ENCODE measurements at regions not wholly inside any gene's neighbourhood (a gene's known extent, or its start where the extent isn't known, plus 50 kb on each side); places are given as distances from the start of the nearest gene placed in this dataset.

DNA sequence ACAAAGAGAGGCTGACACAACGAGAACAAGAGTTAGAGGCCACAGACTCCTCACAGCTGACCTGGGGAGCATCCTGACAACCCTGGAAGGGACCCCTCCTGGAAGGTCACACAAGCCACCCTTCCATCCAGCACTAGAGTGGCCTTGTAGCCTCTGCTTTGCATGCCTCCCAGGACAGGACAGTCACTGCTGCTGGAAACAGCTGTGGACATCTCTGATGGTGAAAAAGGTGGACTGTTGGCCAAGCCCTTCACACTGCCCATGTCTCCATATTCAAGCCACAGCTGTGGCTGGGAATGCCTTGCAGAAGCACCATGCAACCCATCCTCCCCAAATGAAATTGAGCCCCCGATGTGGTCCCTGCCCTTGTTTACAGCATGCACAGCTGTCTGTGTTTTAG, 102.1 kb upstream of the SRSF6 start:
- TF ChIP-seq, protein P1, sequence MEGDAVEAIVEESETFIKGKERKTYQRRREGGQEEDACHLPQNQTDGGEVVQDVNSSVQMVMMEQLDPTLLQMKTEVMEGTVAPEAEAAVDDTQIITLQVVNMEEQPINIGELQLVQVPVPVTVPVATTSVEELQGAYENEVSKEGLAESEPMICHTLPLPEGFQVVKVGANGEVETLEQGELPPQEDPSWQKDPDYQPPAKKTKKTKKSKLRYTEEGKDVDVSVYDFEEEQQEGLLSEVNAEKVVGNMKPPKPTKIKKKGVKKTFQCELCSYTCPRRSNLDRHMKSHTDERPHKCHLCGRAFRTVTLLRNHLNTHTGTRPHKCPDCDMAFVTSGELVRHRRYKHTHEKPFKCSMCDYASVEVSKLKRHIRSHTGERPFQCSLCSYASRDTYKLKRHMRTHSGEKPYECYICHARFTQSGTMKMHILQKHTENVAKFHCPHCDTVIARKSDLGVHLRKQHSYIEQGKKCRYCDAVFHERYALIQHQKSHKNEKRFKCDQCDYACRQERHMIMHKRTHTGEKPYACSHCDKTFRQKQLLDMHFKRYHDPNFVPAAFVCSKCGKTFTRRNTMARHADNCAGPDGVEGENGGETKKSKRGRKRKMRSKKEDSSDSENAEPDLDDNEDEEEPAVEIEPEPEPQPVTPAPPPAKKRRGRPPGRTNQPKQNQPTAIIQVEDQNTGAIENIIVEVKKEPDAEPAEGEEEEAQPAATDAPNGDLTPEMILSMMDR (IDR thresholded peaks at IDR 0.05; ENCODE audit: poor library complexity, severe bottlenecking): no peak
- no peak for TF ChIP-seq TAF1 (IDR thresholded peaks at IDR 0.05; ENCODE audit: low read depth)
- no peak for TF ChIP-seq POLR2AphosphoS5 (IDR thresholded peaks at IDR 0.05)
- TF ChIP-seq, protein P2, sequence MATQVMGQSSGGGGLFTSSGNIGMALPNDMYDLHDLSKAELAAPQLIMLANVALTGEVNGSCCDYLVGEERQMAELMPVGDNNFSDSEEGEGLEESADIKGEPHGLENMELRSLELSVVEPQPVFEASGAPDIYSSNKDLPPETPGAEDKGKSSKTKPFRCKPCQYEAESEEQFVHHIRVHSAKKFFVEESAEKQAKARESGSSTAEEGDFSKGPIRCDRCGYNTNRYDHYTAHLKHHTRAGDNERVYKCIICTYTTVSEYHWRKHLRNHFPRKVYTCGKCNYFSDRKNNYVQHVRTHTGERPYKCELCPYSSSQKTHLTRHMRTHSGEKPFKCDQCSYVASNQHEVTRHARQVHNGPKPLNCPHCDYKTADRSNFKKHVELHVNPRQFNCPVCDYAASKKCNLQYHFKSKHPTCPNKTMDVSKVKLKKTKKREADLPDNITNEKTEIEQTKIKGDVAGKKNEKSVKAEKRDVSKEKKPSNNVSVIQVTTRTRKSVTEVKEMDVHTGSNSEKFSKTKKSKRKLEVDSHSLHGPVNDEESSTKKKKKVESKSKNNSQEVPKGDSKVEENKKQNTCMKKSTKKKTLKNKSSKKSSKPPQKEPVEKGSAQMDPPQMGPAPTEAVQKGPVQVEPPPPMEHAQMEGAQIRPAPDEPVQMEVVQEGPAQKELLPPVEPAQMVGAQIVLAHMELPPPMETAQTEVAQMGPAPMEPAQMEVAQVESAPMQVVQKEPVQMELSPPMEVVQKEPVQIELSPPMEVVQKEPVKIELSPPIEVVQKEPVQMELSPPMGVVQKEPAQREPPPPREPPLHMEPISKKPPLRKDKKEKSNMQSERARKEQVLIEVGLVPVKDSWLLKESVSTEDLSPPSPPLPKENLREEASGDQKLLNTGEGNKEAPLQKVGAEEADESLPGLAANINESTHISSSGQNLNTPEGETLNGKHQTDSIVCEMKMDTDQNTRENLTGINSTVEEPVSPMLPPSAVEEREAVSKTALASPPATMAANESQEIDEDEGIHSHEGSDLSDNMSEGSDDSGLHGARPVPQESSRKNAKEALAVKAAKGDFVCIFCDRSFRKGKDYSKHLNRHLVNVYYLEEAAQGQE (IDR thresholded peaks at IDR 0.05; ENCODE audit: borderline replicate concordance): no peak
- TF ChIP-seq RAD21 (conservative IDR thresholded peaks at IDR 0.05): no peak
- TF ChIP-seq EZH2 (IDR thresholded peaks at IDR 0.05; ENCODE audit: borderline replicate concordance, insufficient read depth, low read length, poor library complexity, severe bottlenecking): no peak
- no peak for TF ChIP-seq EP300 (conservative IDR thresholded peaks at IDR 0.05; ENCODE audit: poor library complexity, severe bottlenecking)
- TF ChIP-seq SMC3 (conservative IDR thresholded peaks at IDR 0.05; ENCODE audit: poor library complexity): no peak
- no peak for TF ChIP-seq MXI1 (conservative IDR thresholded peaks at IDR 0.05; ENCODE audit: poor library complexity, severe bottlenecking)

All from neural cell (in vitro differentiated cells).